ENCODE measurements at regions not wholly inside any gene's neighbourhood (a gene's known extent, or its start where the extent isn't known, plus 50 kb on each side); places are given as distances from the start of the nearest gene placed in this dataset.

- DNase-seq (peak; percentile 29), ATAC-seq (no peak)
- H3K36me3 ChIP-seq, result no peaks in the 10 kb centered on the region
- H3K27me3 ChIP-seq (ENCODE audit: low read depth), result peaks cover 23% of the 10 kb centered on the region
- peaks cover 8% of the 10 kb centered on the region for H3K9me3 ChIP-seq
- TF ChIP-seq CTCF (IDR thresholded peaks at IDR 0.05), result no peak
- intact Hi-C loops (cut with DNase I), result no loop called here
- H3K27ac ChIP-seq, result no peak overlapping the region
- H3K4me1 ChIP-seq, result no peaks in the 10 kb centered on the region
- H3K4me3 ChIP-seq, result no peak overlapping the region
These were observed 70.2 kb upstream of the PPP2R2D start for GRCh38 chr10:131830446-131831130.

- Histone ChIP-seq H3K27ac (no peak overlapping the region), H3K27me3 (ENCODE audit: low read depth) (peaks cover 23% of the 10 kb centered on the region), H3K9me3 (peaks cover 8% of the 10 kb centered on the region), H3K36me3 (no peaks in the 10 kb centered on the region), H3K4me3 (no peak overlapping the region), H3K4me1 (no peaks in the 10 kb centered on the region)
- DNase-seq (peak; percentile 41), ATAC-seq (no peak)
- intact Hi-C loops (cut with DNase I), result no loop called here
- no peak for TF ChIP-seq CTCF (IDR thresholded peaks at IDR 0.05)
These were observed 69.2 kb upstream of the PPP2R2D start for GRCh38 chr10:131831561-131831960.

GRCh38 chr10:131832056-131832685 is 68.6 kb upstream of the PPP2R2D start:
- H3K4me3 ChIP-seq, result no peak overlapping the region
- ATAC-seq (no peak), DNase-seq (peak; percentile 20)
- no peaks in the 10 kb centered on the region for H3K36me3 ChIP-seq
- H3K27ac ChIP-seq, result no peak overlapping the region
- H3K27me3 ChIP-seq (ENCODE audit: low read depth), result peaks cover 23% of the 10 kb centered on the region
- no peak for TF ChIP-seq CTCF (IDR thresholded peaks at IDR 0.05)
- intact Hi-C loops (cut with DNase I), result no loop called here
- no peaks in the 10 kb centered on the region for H3K4me1 ChIP-seq
- H3K9me3 ChIP-seq, result peaks cover 8% of the 10 kb centered on the region

GRCh38 chr10:131833013-131833412 is 67.8 kb upstream of the PPP2R2D start:
- Histone ChIP-seq H3K27me3 (ENCODE audit: low read depth) (peaks cover 23% of the 10 kb centered on the region), H3K4me3 (no peak overlapping the region), H3K4me1 (no peaks in the 10 kb centered on the region), H3K36me3 (no peaks in the 10 kb centered on the region), H3K9me3 (peaks cover 8% of the 10 kb centered on the region), H3K27ac (no peak overlapping the region)
- TF ChIP-seq CTCF (IDR thresholded peaks at IDR 0.05), result no peak
- ATAC-seq (no peak), DNase-seq (peak; percentile 8)
- intact Hi-C loops (cut with DNase I), result no loop called here

- peaks cover 23% of the 10 kb centered on the region for H3K27me3 ChIP-seq (ENCODE audit: low read depth)
- no peak overlapping the region for H3K4me3 ChIP-seq
- H3K4me1 ChIP-seq, result no peaks in the 10 kb centered on the region
- no peaks in the 10 kb centered on the region for H3K36me3 ChIP-seq
- TF ChIP-seq CTCF (IDR thresholded peaks at IDR 0.05), result no peak
- ATAC-seq (peak; percentile 16 to 39), DNase-seq (peak; percentile 29)
- H3K9me3 ChIP-seq, result peaks cover 8% of the 10 kb centered on the region
- no peak overlapping the region for H3K27ac ChIP-seq
- intact Hi-C loops (cut with DNase I), result no loop called here
These were observed 67.2 kb upstream of the PPP2R2D start for GRCh38 chr10:131833446-131834080.
